ENCODE measurements at regions not wholly inside any gene's neighbourhood (a gene's known extent, or its start where the extent isn't known, plus 50 kb on each side); places are given as distances from the start of the nearest gene placed in this dataset.

DNA sequence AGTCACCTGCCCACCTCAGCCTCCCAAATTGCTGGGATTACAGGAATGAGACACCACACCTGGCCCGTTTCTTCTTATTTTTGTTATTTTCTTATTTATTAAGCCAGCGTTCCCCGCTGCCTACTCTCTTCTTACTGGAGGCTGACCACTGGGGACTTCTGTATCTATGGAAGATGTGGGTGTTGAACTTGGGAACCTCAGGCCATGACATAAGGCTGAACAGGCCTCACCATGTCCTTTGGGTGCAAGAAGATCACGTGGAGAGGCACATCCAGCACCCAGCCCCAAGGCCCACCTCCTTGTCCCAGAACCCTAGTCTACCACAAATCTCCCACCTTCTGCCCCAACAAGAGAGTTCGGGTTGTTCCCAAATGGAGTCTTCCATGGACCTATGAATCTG lies 59.4 kb upstream of the NEK6 start:
- H3K4me3 ChIP-seq: no peak overlapping the region
- 90 to 95% (median 91%) methylated on average over 5 of the region's 5 CpGs for WGBS, 5 donors
- H3K36me3 ChIP-seq: no peaks in the 10 kb centered on the region
- intact Hi-C loops (cut with DNase I; ENCODE audit: low total_unique reads): no loop called here
- TF ChIP-seq POLR2A (IDR thresholded peaks at IDR 0.05) (no peak), CTCF (IDR thresholded peaks at IDR 0.05 in 8 of 11, conservative IDR thresholded peaks at IDR 0.05 in 3 of 11) (no peak), POLR2AphosphoS5 (IDR thresholded peaks at IDR 0.05) (no peak)
- peak overlapping the region in 4 of 8 donors; percentile 73 to 86 (median 84) for H3K27ac ChIP-seq
- DNase-seq: no peak
- H3K9me3 ChIP-seq: peaks cover 0 to 22% (median 14%) of the 10 kb centered on the region in 8 donors
- H3K27me3 ChIP-seq (replicated peaks in 1 of 7): no peaks in the 10 kb centered on the region
- peaks cover 13 to 68% (median 43%) of the 10 kb centered on the region in 6 donors for H3K4me1 ChIP-seq

GRCh38 chr9:124198948-124199347 lies 58.8 kb upstream of the NEK6 start:
- DNase-seq: no peak
- H3K4me3 ChIP-seq: no peak overlapping the region
- TF ChIP-seq CTCF (IDR thresholded peaks at IDR 0.05 in 8 of 11, conservative IDR thresholded peaks at IDR 0.05 in 3 of 11) (no peak), POLR2AphosphoS5 (IDR thresholded peaks at IDR 0.05) (no peak), POLR2A (IDR thresholded peaks at IDR 0.05) (no peak)
- peaks cover 0 to 22% (median 14%) of the 10 kb centered on the region in 8 donors for H3K9me3 ChIP-seq
- no peaks in the 10 kb centered on the region for H3K36me3 ChIP-seq
- WGBS, 5 donors: 72 to 88% (median 83%) methylated on average over 4 of the region's 4 CpGs
- H3K27me3 ChIP-seq (replicated peaks in 1 of 7): no peaks in the 10 kb centered on the region
- peaks cover 15 to 74% (median 49%) of the 10 kb centered on the region in 6 donors for H3K4me1 ChIP-seq
- H3K27ac ChIP-seq: no peak overlapping the region
- intact Hi-C loops (cut with DNase I; ENCODE audit: low total_unique reads): no loop called here

- no peaks in the 10 kb centered on the region for H3K27me3 ChIP-seq (replicated peaks in 1 of 7)
- 88 to 94% (median 93%) methylated on average over 2 to 3 of the region's 3 CpGs for WGBS, 5 donors
- no peak for DNase-seq
- TF ChIP-seq POLR2AphosphoS5 (IDR thresholded peaks at IDR 0.05) (no peak), POLR2A (IDR thresholded peaks at IDR 0.05) (no peak), CTCF (IDR thresholded peaks at IDR 0.05 in 8 of 11, conservative IDR thresholded peaks at IDR 0.05 in 3 of 11) (no peak)
- H3K4me1 ChIP-seq: peaks cover 15 to 77% (median 51%) of the 10 kb centered on the region in 6 donors
- peaks cover 0 to 20% (median 12%) of the 10 kb centered on the region in 8 donors for H3K9me3 ChIP-seq
- H3K4me3 ChIP-seq: no peak overlapping the region
- H3K36me3 ChIP-seq: no peaks in the 10 kb centered on the region
- no peak overlapping the region for H3K27ac ChIP-seq
- intact Hi-C loops (cut with DNase I; ENCODE audit: low total_unique reads): no loop called here
Measured at GRCh38 chr9:124199474-124199873, 58.3 kb upstream of the NEK6 start.

DNA sequence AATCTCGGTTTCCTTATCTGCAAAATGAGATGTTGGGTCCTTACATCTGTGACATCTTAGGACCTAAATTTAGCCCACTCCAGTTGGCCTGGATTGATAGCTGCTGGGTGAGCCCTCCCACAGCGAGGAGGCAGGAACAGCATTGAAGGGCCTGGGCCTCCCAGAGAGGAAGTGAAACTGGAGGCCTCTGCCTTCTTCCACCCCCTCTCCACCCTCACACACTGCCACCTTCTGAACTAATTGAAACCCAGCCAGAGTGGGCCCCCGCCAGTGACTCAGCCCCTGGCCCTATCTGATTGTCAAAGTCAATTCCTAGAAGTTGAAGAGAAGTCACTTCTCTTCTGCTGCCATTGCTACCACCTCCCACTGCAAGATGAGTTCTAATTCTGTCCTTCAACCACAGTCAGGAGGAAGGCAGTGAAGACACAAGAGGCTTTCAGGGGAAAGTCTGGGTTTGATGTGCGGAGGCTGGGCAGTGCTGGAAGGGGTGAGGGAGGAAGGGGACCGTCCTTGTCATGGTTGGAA lies 55.2 kb upstream of the NEK6 start:
- Histone ChIP-seq H3K27me3 (replicated peaks in 1 of 7) (no peaks in the 10 kb centered on the region), H3K4me1 (peaks cover 15 to 95% (median 59%) of the 10 kb centered on the region in 6 donors), H3K36me3 (no peaks in the 10 kb centered on the region), H3K4me3 (peak overlapping the region in 1 of 8 donors; percentile 16), H3K9me3 (no peaks in the 10 kb centered on the region), H3K27ac (peak overlapping the region in 7 of 8 donors; percentile 39 to 81 (median 78))
- intact Hi-C loops (cut with DNase I; ENCODE audit: low total_unique reads): no loop called here
- peak in 2 of 3 donors; percentile 57 to 64 for TF ChIP-seq POLR2AphosphoS5 (IDR thresholded peaks at IDR 0.05)
- TF ChIP-seq POLR2A (IDR thresholded peaks at IDR 0.05): no peak
- 9 to 26% (median 11%) methylated on average over 5 of the region's 5 CpGs for WGBS, 5 donors
- DNase-seq: peak; percentile 91

All from spleen (tissue), 11 donors.